GM23338 (cell line): ENCODE measurements at regions not wholly inside any gene's neighbourhood (a gene's known extent, or its start where the extent isn't known, plus 50 kb on each side); places are given as distances from the start of the nearest gene placed in this dataset.

ENCODE experiments used
- CREB1 ChIP-seq: fragments of 250-450 bp; sonication (Bioruptor Pico); IDR thresholded peaks from 2 replicates; pipeline ENCODE4 v1.5.0; 2020; ENCODE audit warnings: low read depth, mild to moderate bottlenecking, moderate library complexity
- CTCF ChIP-seq, 2 experiments: fragments of 200-600 bp in 1 of 2; sonication (generic) in 1 of 2; conservative IDR thresholded peaks; 2 replicates each; pipeline versions ENCODE4 v1.5.1 to v1.6.1; 2016 to 2017; ENCODE audit warnings: antibody characterized with exemption in 2 of 2, low read depth in 2 of 2, mild to moderate bottlenecking in 2 of 2, moderate library complexity in 1 of 2
- EZH2 ChIP-seq: fragments of 200-600 bp; sonication (generic); IDR thresholded peaks from one replicate; pipeline ENCODE4 v1.8.0; 2017; ENCODE audit warnings: antibody characterized with exemption, mild to moderate bottlenecking, low read depth; ENCODE audit not compliant: unreplicated experiment
- REST ChIP-seq: IDR thresholded peaks from one replicate; pipeline ENCODE4 v1.6.1; 2018; ENCODE audit warnings: antibody characterized with exemption; ENCODE audit not compliant: unreplicated experiment

GRCh38 chr2:12428786-12429185 is 287.9 kb upstream of the TRIB2 start:
- TF ChIP-seq CTCF (conservative IDR thresholded peaks at IDR 0.05; ENCODE audit: low read depth in 2 of 2) (no peak), CREB1 (CRISPR knock-in tag) (no peak), EZH2 (no peak), REST (no peak)
